ENCODE measurements at regions not wholly inside any gene's neighbourhood (a gene's known extent, or its start where the extent isn't known, plus 50 kb on each side); places are given as distances from the start of the nearest gene placed in this dataset.

- intact Hi-C loops (cut with DNase I) = no loop called here
- TF ChIP-seq POLR2AphosphoS5 (IDR thresholded peaks at IDR 0.05; ENCODE audit: insufficient read depth in 1 of 2, low read depth in 1 of 2) (no peak), CTCF (IDR thresholded peaks at IDR 0.05) (no peak), POLR2A (IDR thresholded peaks at IDR 0.05) (no peak)
- no peaks in the 10 kb centered on the region for H3K36me3 ChIP-seq
Observed at GRCh38 chr4:54384152-54384551, 155.1 kb downstream of the PDGFRA start.

GRCh38 chr4:54384563-54384962 lies 155.5 kb downstream of the PDGFRA start:
- intact Hi-C loops (cut with DNase I) = no loop called here
- H3K4me3 ChIP-seq = no peak overlapping the region
- H3K27ac ChIP-seq = no peak overlapping the region
- no peaks in the 10 kb centered on the region for H3K9me3 ChIP-seq
- H3K4me1 ChIP-seq = no peaks in the 10 kb centered on the region
- no peaks in the 10 kb centered on the region for H3K36me3 ChIP-seq
- no peaks in the 10 kb centered on the region for H3K27me3 ChIP-seq
- no peak for DNase-seq (ENCODE audit: extremely low spot score in 2 of 2)
- no peak for TF ChIP-seq POLR2AphosphoS5 (IDR thresholded peaks at IDR 0.05; ENCODE audit: insufficient read depth in 1 of 2, low read depth in 1 of 2)
- no peak for TF ChIP-seq CTCF (IDR thresholded peaks at IDR 0.05)
- TF ChIP-seq POLR2A (IDR thresholded peaks at IDR 0.05) = no peak

More at GRCh38 chr4:54384152-54384551, 155.1 kb downstream of the PDGFRA start:
- H3K4me3 ChIP-seq = no peak overlapping the region
- H3K27ac ChIP-seq = no peak overlapping the region
- H3K9me3 ChIP-seq = no peaks in the 10 kb centered on the region
- H3K27me3 ChIP-seq = no peaks in the 10 kb centered on the region
- DNase-seq (ENCODE audit: extremely low spot score in 2 of 2) = no peak
- H3K4me1 ChIP-seq = no peaks in the 10 kb centered on the region

GRCh38 chr4:54386042-54386669 lies 157.1 kb downstream of the PDGFRA start:
- no peak for TF ChIP-seq POLR2A (IDR thresholded peaks at IDR 0.05)
- no peak for TF ChIP-seq CTCF (IDR thresholded peaks at IDR 0.05)
- TF ChIP-seq POLR2AphosphoS5 (IDR thresholded peaks at IDR 0.05; ENCODE audit: insufficient read depth in 1 of 2, low read depth in 1 of 2) = no peak
- Histone ChIP-seq H3K9me3 (no peaks in the 10 kb centered on the region), H3K36me3 (no peaks in the 10 kb centered on the region), H3K4me3 (no peak overlapping the region), H3K27ac (no peak overlapping the region), H3K27me3 (no peaks in the 10 kb centered on the region), H3K4me1 (no peaks in the 10 kb centered on the region)
- intact Hi-C loops (cut with DNase I) = no loop called here
- DNase-seq (ENCODE audit: extremely low spot score in 2 of 2) = no peak

- no peaks in the 10 kb centered on the region for H3K27me3 ChIP-seq
- no peaks in the 10 kb centered on the region for H3K36me3 ChIP-seq
- no peaks in the 10 kb centered on the region for H3K9me3 ChIP-seq
- no peak overlapping the region for H3K4me3 ChIP-seq
- DNase-seq (ENCODE audit: extremely low spot score in 2 of 2) = no peak
- no peak overlapping the region for H3K27ac ChIP-seq
- intact Hi-C loops (cut with DNase I) = no loop called here
- H3K4me1 ChIP-seq = no peaks in the 10 kb centered on the region
- TF ChIP-seq CTCF (IDR thresholded peaks at IDR 0.05) = no peak
- TF ChIP-seq POLR2A (IDR thresholded peaks at IDR 0.05) = no peak
- TF ChIP-seq POLR2AphosphoS5 (IDR thresholded peaks at IDR 0.05; ENCODE audit: insufficient read depth in 1 of 2, low read depth in 1 of 2) = no peak
Observed at GRCh38 chr4:54386693-54387092, 157.6 kb downstream of the PDGFRA start.

- no peaks in the 10 kb centered on the region for H3K27me3 ChIP-seq
- no peak for TF ChIP-seq CTCF (IDR thresholded peaks at IDR 0.05)
- TF ChIP-seq POLR2AphosphoS5 (IDR thresholded peaks at IDR 0.05; ENCODE audit: insufficient read depth in 1 of 2, low read depth in 1 of 2) = no peak
- TF ChIP-seq POLR2A (IDR thresholded peaks at IDR 0.05) = no peak
- DNase-seq (ENCODE audit: extremely low spot score in 2 of 2) = no peak
- intact Hi-C loops (cut with DNase I) = no loop called here
- H3K27ac ChIP-seq = no peak overlapping the region
- no peaks in the 10 kb centered on the region for H3K9me3 ChIP-seq
- no peak overlapping the region for H3K4me3 ChIP-seq
- H3K4me1 ChIP-seq = no peaks in the 10 kb centered on the region
- no peaks in the 10 kb centered on the region for H3K36me3 ChIP-seq
Observed at GRCh38 chr4:54390670-54391069, 161.6 kb downstream of the PDGFRA start.
